ENCODE measurements at regions not wholly inside any gene's neighbourhood (a gene's known extent, or its start where the extent isn't known, plus 50 kb on each side); places are given as distances from the start of the nearest gene placed in this dataset.

DNA sequence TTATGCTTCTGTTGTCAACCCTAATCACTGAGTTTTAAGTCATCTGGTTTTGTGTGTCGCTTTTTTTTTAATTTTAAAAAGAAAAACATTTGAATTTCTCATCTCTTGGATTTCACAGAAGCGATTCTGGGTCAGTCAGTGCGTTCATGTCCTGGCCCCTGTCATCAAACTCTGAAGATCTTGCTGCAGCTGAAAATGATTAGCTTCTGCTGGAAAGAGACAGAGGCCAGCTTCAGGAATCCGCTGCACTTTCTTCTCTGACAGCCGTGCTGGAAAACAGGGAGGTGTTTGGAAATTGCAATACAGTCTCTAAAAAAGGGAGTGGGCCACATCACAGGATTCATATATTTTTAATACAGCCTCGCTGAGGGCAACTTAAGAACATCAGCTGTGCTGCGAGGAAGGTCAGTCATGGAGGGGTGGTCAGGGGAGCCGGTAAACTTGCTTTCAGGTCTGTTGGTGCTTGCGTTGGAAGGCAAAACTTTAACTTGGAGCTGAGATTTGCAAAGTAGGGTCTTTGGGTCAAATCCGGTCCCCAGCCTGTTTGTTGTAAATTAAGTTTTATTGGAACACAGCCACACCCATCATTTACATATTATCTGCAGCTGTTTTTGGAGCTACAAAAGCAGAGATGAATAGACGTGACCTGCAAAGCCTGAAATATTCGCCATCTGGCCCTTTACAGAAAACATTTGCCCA, 190.8 kb downstream of the AACS start:
- peak in 3 of 8 experiments; percentile 52 to 68 (median 62) for ATAC-seq (replicated peaks in 6 of 8)
- WGBS, 10 experiments: 0 to 73% (median 52%) methylated on average over 2 to 10 of the region's 12 CpGs; no CpG with 5 or more reads in 2 of the 10 experiments
- Histone ChIP-seq H3K4me3 (no peak overlapping the region), H3K27ac (no peak overlapping the region), H3K4me1 (replicated peaks in 1 of 2) (peaks cover 29 to 47% of the 10 kb centered on the region in 2 donors)
- in situ Hi-C loops (cut with MboI; ENCODE audit: low pct_unique_long_range_greater_than_20kb in 2 of 9, low sequenced_read_pairs in 9 of 9, unreplicated experiment in 9 of 9): no loop called here

- Histone ChIP-seq H3K4me1 (replicated peaks in 1 of 2) (peaks cover 29 to 52% of the 10 kb centered on the region in 2 donors), H3K27ac (no peak overlapping the region), H3K4me3 (no peak overlapping the region)
- ATAC-seq (replicated peaks in 6 of 8): peak in 1 of 8 experiments; percentile 11
- WGBS, 10 experiments: 19 to 86% (median 62%) methylated on average over 1 to 3 of the region's 3 CpGs; no CpG with 5 or more reads in 4 of the 10 experiments
- in situ Hi-C loops (cut with MboI; ENCODE audit: low pct_unique_long_range_greater_than_20kb in 2 of 9, low sequenced_read_pairs in 9 of 9, unreplicated experiment in 9 of 9): no loop called here
Measured at GRCh38 chr12:125256634-125256936, 191.3 kb downstream of the AACS start.

- peaks cover 31 to 51% of the 10 kb centered on the region in 2 donors for H3K4me1 ChIP-seq (replicated peaks in 1 of 2)
- WGBS, 10 experiments: 22 to 77% (median 40%) methylated on average over 3 to 15 of the region's 15 CpGs; no CpG with 5 or more reads in 1 of the 10 experiments
- peak overlapping the region in 2 of 5 donors; percentile 0 to 1 for H3K4me3 ChIP-seq
- ATAC-seq (replicated peaks in 6 of 8): peak in 5 of 8 experiments; percentile 88 to 91 (median 89)
- peak overlapping the region; percentile 18 to 30 for H3K27ac ChIP-seq
- in situ Hi-C loops (cut with MboI; ENCODE audit: low pct_unique_long_range_greater_than_20kb in 2 of 9, low sequenced_read_pairs in 9 of 9, unreplicated experiment in 9 of 9): no loop called here
Measured at GRCh38 chr12:125259178-125259867, 194.1 kb downstream of the AACS start.

DNA sequence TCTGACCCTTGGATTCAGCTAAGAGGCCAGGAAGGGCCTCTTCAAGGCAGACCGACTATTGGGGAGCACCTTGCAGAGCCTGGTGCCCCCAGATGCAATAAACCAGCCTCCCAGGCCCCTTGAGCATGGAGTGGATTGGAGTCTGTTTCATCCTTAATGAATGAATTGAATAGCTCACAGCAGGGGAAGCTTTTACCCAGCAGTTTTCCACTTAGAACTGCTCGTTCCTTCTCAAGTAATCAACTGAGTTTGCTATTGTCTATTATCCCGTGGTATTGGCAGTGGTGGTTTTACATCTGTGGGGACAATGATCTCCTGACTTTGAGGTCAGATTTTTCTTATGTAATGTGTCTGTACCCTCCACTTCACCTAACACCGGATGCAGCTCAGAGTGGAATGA, 197.6 kb downstream of the AACS start:
- H3K27ac ChIP-seq: no peak overlapping the region
- in situ Hi-C loops (cut with MboI; ENCODE audit: low pct_unique_long_range_greater_than_20kb in 2 of 9, low sequenced_read_pairs in 9 of 9, unreplicated experiment in 9 of 9): no loop called here
- H3K4me3 ChIP-seq: no peak overlapping the region

GRCh38 chr12:125263385-125263784, 198.2 kb downstream of the AACS start:
- in situ Hi-C loops (cut with MboI; ENCODE audit: low pct_unique_long_range_greater_than_20kb in 2 of 9, low sequenced_read_pairs in 9 of 9, unreplicated experiment in 9 of 9): no loop called here
- WGBS, 10 experiments: 36 to 92% (median 71%) methylated on average over 2 to 7 of the region's 8 CpGs; no CpG with 5 or more reads in 2 of the 10 experiments
- Histone ChIP-seq H3K4me1 (replicated peaks in 1 of 2) (peaks cover 19 to 37% of the 10 kb centered on the region in 2 donors), H3K4me3 (no peak overlapping the region), H3K27ac (no peak overlapping the region)
- no peak for ATAC-seq (replicated peaks in 6 of 8)

More for the DNA sequence above, 197.6 kb downstream of the AACS start:
- WGBS, 10 experiments: 4 to 60% (median 26%) methylated on average over 1 to 4 of the region's 4 CpGs; no CpG with 5 or more reads in 2 of the 10 experiments
- H3K4me1 ChIP-seq (replicated peaks in 1 of 2): peaks cover 19 to 37% of the 10 kb centered on the region in 2 donors
- ATAC-seq (replicated peaks in 6 of 8): no peak

GRCh38 chr12:125267114-125267513, 201.9 kb downstream of the AACS start:
- no peak overlapping the region for H3K4me3 ChIP-seq
- peaks cover 18 to 20% of the 10 kb centered on the region in 2 donors for H3K4me1 ChIP-seq (replicated peaks in 1 of 2)
- WGBS, 10 experiments: 0 to 100% (median 76%) methylated on average over 1 to 3 of the region's 5 CpGs; no CpG with 5 or more reads in 2 of the 10 experiments
- peak in 3 of 8 experiments; percentile 52 to 88 (median 52) for ATAC-seq (replicated peaks in 6 of 8)
- in situ Hi-C loops (cut with MboI; ENCODE audit: low pct_unique_long_range_greater_than_20kb in 2 of 9, low sequenced_read_pairs in 9 of 9, unreplicated experiment in 9 of 9): no loop called here
- H3K27ac ChIP-seq: no peak overlapping the region

DNA sequence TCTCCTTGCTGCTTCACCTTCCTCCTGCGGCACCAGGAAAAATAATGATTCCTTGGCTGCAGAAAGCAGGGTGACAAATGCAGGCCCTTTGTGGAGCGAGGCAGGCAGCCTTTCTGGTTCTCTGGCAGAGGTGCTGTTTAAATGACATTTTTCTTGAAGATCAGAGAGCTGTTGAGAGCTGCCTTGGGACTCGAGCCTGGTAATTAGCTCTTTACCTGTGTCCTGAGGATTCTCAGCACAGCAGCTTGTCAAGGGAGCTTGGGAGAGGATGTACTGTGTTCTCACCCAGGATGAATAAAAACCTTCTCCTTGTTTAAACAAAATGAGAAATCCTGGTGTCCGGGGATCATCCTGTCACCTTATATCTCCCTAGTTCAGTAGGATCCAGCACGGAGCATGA, 204.0 kb downstream of the AACS start:
- no peak overlapping the region for H3K4me3 ChIP-seq
- WGBS, 10 experiments: 7 to 90% (median 67%) methylated on average over 1 to 3 of the region's 5 CpGs; no CpG with 5 or more reads in 2 of the 10 experiments
- in situ Hi-C loops (cut with MboI; ENCODE audit: low pct_unique_long_range_greater_than_20kb in 2 of 9, low sequenced_read_pairs in 9 of 9, unreplicated experiment in 9 of 9): no loop called here
- ATAC-seq (replicated peaks in 6 of 8): peak in 4 of 8 experiments; percentile 7 to 37 (median 14)
- H3K27ac ChIP-seq: peak overlapping the region; percentile 46 to 66
- peaks cover 19 to 20% of the 10 kb centered on the region in 2 donors for H3K4me1 ChIP-seq (replicated peaks in 1 of 2)

- in situ Hi-C loops (cut with MboI; ENCODE audit: low pct_unique_long_range_greater_than_20kb in 2 of 9, low sequenced_read_pairs in 9 of 9, unreplicated experiment in 9 of 9): no loop called here
- Histone ChIP-seq H3K4me3 (no peak overlapping the region), H3K4me1 (replicated peaks in 1 of 2) (peaks cover 24 to 26% of the 10 kb centered on the region in 2 donors), H3K27ac (no peak overlapping the region)
- ATAC-seq (replicated peaks in 6 of 8): no peak
- WGBS, 10 experiments: 3 to 64% (median 52%) methylated on average over 1 to 4 of the region's 4 CpGs; no CpG with 5 or more reads in 2 of the 10 experiments
Measured at GRCh38 chr12:125271892-125272291, 206.7 kb downstream of the AACS start.

DNA sequence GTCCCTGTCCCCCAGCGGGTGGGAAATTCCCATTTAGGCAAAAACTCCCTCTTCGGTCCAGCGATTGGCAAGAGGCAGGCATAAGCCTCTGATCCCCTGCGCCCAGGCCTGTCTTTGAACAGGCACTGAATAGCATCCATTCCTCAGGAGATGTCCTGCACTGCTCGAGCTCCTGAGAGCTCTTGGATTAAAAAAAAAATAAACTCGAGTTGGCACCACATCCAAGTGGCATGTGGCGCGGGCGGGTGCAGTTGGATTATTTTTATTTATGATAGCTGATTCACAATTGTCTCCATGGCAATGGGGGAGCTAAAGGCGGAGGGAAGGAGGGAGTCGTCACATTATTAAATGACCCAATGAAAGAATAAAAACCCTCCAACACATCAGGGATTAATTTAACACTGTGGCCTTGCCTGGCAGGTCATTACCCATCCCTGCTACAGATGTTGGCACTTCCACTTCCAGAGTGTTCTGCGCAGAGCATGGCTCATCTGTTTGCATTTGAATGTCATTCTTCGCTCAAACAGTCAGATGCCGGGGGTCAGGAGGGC, 207.2 kb downstream of the AACS start:
- WGBS, 10 experiments: 0 to 90% (median 43%) methylated on average over 4 to 10 of the region's 14 CpGs; no CpG with 5 or more reads in 1 of the 10 experiments
- in situ Hi-C loops (cut with MboI; ENCODE audit: low pct_unique_long_range_greater_than_20kb in 2 of 9, low sequenced_read_pairs in 9 of 9, unreplicated experiment in 9 of 9): no loop called here

GRCh38 chr12:125276567-125276966, 211.3 kb downstream of the AACS start:
- in situ Hi-C loops (cut with MboI; ENCODE audit: low pct_unique_long_range_greater_than_20kb in 2 of 9, low sequenced_read_pairs in 9 of 9, unreplicated experiment in 9 of 9): no loop called here
- ATAC-seq (replicated peaks in 6 of 8): peak in 3 of 8 experiments; percentile 14 to 38 (median 26)
- H3K4me1 ChIP-seq (replicated peaks in 1 of 2): peaks cover 23% of the 10 kb centered on the region in 2 donors
- WGBS, 10 experiments: 40 to 90% (median 61%) methylated on average over 2 to 5 of the region's 10 CpGs; no CpG with 5 or more reads in 5 of the 10 experiments
- no peak overlapping the region for H3K27ac ChIP-seq
- H3K4me3 ChIP-seq: no peak overlapping the region

More for the DNA sequence above, 207.2 kb downstream of the AACS start:
- peaks cover 26 to 28% of the 10 kb centered on the region in 2 donors for H3K4me1 ChIP-seq (replicated peaks in 1 of 2)
- ATAC-seq (replicated peaks in 6 of 8): peak; percentile 45 to 87 (median 84)
- no peak overlapping the region for H3K4me3 ChIP-seq
- no peak overlapping the region for H3K27ac ChIP-seq

- Histone ChIP-seq H3K4me3 (no peak overlapping the region), H3K27ac (no peak overlapping the region), H3K4me1 (replicated peaks in 1 of 2) (peaks cover 19 to 30% of the 10 kb centered on the region in 2 donors)
- peak in 6 of 8 experiments; percentile 55 to 74 (median 64) for ATAC-seq (replicated peaks in 6 of 8)
- in situ Hi-C loops (cut with MboI; ENCODE audit: low pct_unique_long_range_greater_than_20kb in 2 of 9, low sequenced_read_pairs in 9 of 9, unreplicated experiment in 9 of 9): no loop called here
- 9 to 60% (median 36%) methylated on average over 1 to 8 of the region's 20 CpGs; no CpG with 5 or more reads in 4 of the 10 experiments for WGBS, 10 experiments
Measured at GRCh38 chr12:125280482-125281377, 215.5 kb downstream of the AACS start.

GRCh38 chr12:125282921-125283320, 217.7 kb downstream of the AACS start:
- in situ Hi-C loops (cut with MboI; ENCODE audit: low pct_unique_long_range_greater_than_20kb in 2 of 9, low sequenced_read_pairs in 9 of 9, unreplicated experiment in 9 of 9): no loop called here
- no peak for ATAC-seq (replicated peaks in 6 of 8)
- no peak overlapping the region for H3K4me3 ChIP-seq
- peaks cover 12 to 22% of the 10 kb centered on the region in 2 donors for H3K4me1 ChIP-seq (replicated peaks in 1 of 2)
- no peak overlapping the region for H3K27ac ChIP-seq
- WGBS, 10 experiments: 0 to 100% (median 70%) methylated on average over 1 to 6 of the region's 7 CpGs; no CpG with 5 or more reads in 1 of the 10 experiments

All from motor neuron (in vitro differentiated cells).